ENCODE measurements at regions not wholly inside any gene's neighbourhood (a gene's known extent, or its start where the extent isn't known, plus 50 kb on each side); places are given as distances from the start of the nearest gene placed in this dataset.

- BruUV-seq (replicated peaks), result no TSS peak
- Histone ChIP-seq H3K36me3 (ENCODE audit: insufficient read depth, low read length) (no peaks in the 10 kb centered on the region), H3K4me1 (ENCODE audit: insufficient read depth, low read length, poor library complexity, severe bottlenecking) (no peaks in the 10 kb centered on the region), H2AFZ (ENCODE audit: low read length) (no peak overlapping the region), H3K4me2 (ENCODE audit: low read length) (no peak overlapping the region), H3K9me3 (ENCODE audit: low read length) (no peaks in the 10 kb centered on the region), H3K9me2 (ENCODE audit: insufficient read depth, low read length) (no peaks in the 10 kb centered on the region), H4K20me1 (ENCODE audit: insufficient read depth, low read length) (no peaks in the 10 kb centered on the region), H3K4me3 (ENCODE audit: low read depth, low read length, poor library complexity, severe bottlenecking) (no peak overlapping the region), H3K79me2 (ENCODE audit: insufficient read depth, low read depth, low read length) (no peaks in the 10 kb centered on the region), H3K27ac (ENCODE audit: low read depth, low read length, poor library complexity, severe bottlenecking) (no peak overlapping the region)
- POLR2A ChIA-PET, result no interaction called here
- CTCF ChIA-PET (ENCODE audit: unreplicated experiment), result no interaction called here
- DNase-seq (ENCODE audit: low spot score), result no peak
- intact Hi-C loops (cut with micrococcal nuclease; ENCODE audit: unreplicated experiment), result no loop called here
- TF ChIP-seq EZH2phosphoT487 (IDR thresholded peaks at IDR 0.05; ENCODE audit: borderline replicate concordance, low read depth, low read length) (no peak), CTCF (conservative IDR thresholded peaks at IDR 0.05; ENCODE audit: low read length) (no peak)
Measured at GRCh38 chr6:166877906-166878305, 78.4 kb downstream of the RNASET2 start.

- intact Hi-C loops (cut with micrococcal nuclease; ENCODE audit: unreplicated experiment), result no loop called here
- POLR2A ChIA-PET, result no interaction called here
- Histone ChIP-seq H3K9me3 (ENCODE audit: low read length) (no peaks in the 10 kb centered on the region), H3K4me3 (ENCODE audit: low read depth, low read length, poor library complexity, severe bottlenecking) (no peak overlapping the region), H3K36me3 (ENCODE audit: insufficient read depth, low read length) (no peaks in the 10 kb centered on the region), H3K79me2 (ENCODE audit: insufficient read depth, low read depth, low read length) (no peaks in the 10 kb centered on the region), H3K4me2 (ENCODE audit: low read length) (no peak overlapping the region), H4K20me1 (ENCODE audit: insufficient read depth, low read length) (no peaks in the 10 kb centered on the region), H3K4me1 (ENCODE audit: insufficient read depth, low read length, poor library complexity, severe bottlenecking) (no peaks in the 10 kb centered on the region), H3K27ac (ENCODE audit: low read depth, low read length, poor library complexity, severe bottlenecking) (no peak overlapping the region), H3K9me2 (ENCODE audit: insufficient read depth, low read length) (no peaks in the 10 kb centered on the region), H2AFZ (ENCODE audit: low read length) (no peak overlapping the region)
- BruUV-seq (replicated peaks), result no TSS peak
- no peak for TF ChIP-seq CTCF (conservative IDR thresholded peaks at IDR 0.05; ENCODE audit: low read length)
- TF ChIP-seq EZH2phosphoT487 (IDR thresholded peaks at IDR 0.05; ENCODE audit: borderline replicate concordance, low read depth, low read length), result no peak
- CTCF ChIA-PET (ENCODE audit: unreplicated experiment), result no interaction called here
- DNase-seq (ENCODE audit: low spot score), result no peak
Measured at GRCh38 chr6:166877349-166877748, 79.0 kb downstream of the RNASET2 start.

GRCh38 chr6:166872531-166873009 is 83.8 kb downstream of the RNASET2 start:
- Histone ChIP-seq H3K9me3 (ENCODE audit: low read length) (no peaks in the 10 kb centered on the region), H3K4me3 (ENCODE audit: low read depth, low read length, poor library complexity, severe bottlenecking) (no peak overlapping the region), H3K4me2 (ENCODE audit: low read length) (no peak overlapping the region), H4K20me1 (ENCODE audit: insufficient read depth, low read length) (no peaks in the 10 kb centered on the region), H3K9me2 (ENCODE audit: insufficient read depth, low read length) (no peaks in the 10 kb centered on the region), H3K4me1 (ENCODE audit: insufficient read depth, low read length, poor library complexity, severe bottlenecking) (no peaks in the 10 kb centered on the region), H3K36me3 (ENCODE audit: insufficient read depth, low read length) (no peaks in the 10 kb centered on the region), H3K27ac (ENCODE audit: low read depth, low read length, poor library complexity, severe bottlenecking) (no peak overlapping the region), H2AFZ (ENCODE audit: low read length) (no peak overlapping the region), H3K79me2 (ENCODE audit: insufficient read depth, low read depth, low read length) (no peaks in the 10 kb centered on the region)
- intact Hi-C loops (cut with micrococcal nuclease; ENCODE audit: unreplicated experiment), result no loop called here
- no TSS peak for BruUV-seq (replicated peaks)
- CTCF ChIA-PET (ENCODE audit: unreplicated experiment), result no interaction called here
- no peak for DNase-seq (ENCODE audit: low spot score)
- POLR2A ChIA-PET, result no interaction called here
- TF ChIP-seq CTCF (conservative IDR thresholded peaks at IDR 0.05; ENCODE audit: low read length), result no peak
- TF ChIP-seq EZH2phosphoT487 (IDR thresholded peaks at IDR 0.05; ENCODE audit: borderline replicate concordance, low read depth, low read length), result no peak
